Hematopoietic multipotent progenitor cell (in vitro differentiated cells): ENCODE measurements at regions not wholly inside any gene's neighbourhood (a gene's known extent, or its start where the extent isn't known, plus 50 kb on each side); places are given as distances from the start of the nearest gene placed in this dataset.

Experiments
- DNase-seq, 3 donors: peaks; one replicate each; pipeline ENCODE4 v3.0.0-alpha.2; 2011 to 2015; ENCODE audit warnings: low read depth in 2 of 3, low spot score in 2 of 3

DNA sequence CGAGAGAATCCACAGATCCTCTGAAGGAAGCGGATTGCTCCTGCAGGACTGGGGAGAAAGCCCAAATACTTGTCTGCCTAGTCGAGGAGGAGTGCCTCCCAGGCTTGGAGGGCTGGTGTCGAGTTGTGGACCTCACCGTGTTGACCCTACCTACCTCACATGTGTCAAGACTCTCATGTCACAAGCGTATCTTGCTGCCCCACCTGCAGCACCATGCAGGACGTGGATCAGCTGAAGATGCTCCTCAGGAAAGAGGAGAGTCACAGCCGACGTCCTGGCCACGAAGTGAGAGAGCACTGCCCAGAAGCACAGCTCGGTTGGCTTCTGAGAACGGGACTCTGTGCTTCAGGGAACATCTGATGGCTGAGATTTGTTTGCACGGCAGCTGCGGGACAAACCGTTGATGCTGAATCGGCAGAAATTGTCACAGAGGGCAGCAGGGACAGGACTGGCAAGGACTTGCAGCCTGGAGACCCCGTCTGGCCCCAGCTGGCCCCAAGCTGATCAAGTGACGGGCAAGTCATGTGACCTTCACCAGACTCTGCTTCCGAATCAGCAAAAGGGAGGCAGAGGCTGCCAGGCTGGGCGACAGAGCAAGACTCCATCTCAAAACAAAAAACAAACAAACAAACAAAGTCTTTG lies 119.1 kb upstream of the ITGA1 start:
- DNase-seq, result no peak

DNA sequence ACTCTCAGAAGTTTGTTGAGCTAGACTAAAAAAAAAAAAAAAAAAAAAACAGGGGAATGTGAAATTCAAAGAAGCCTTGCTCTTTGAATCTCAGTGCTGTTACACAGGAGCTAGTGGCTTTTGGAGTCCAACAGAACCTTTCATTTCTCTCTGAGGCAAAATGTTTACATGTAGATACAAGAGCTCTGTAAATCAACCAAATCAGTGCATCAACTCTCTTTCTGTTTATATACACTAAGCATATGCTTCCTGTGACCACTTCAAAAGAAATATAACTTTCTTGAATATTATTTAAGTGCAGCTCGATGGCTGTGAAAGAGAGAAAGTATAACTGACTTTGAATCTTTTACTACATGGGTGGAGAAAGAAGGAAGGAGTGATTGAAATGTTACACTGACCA lies 115.3 kb upstream of the ITGA1 start:
- DNase-seq, result no peak

DNA sequence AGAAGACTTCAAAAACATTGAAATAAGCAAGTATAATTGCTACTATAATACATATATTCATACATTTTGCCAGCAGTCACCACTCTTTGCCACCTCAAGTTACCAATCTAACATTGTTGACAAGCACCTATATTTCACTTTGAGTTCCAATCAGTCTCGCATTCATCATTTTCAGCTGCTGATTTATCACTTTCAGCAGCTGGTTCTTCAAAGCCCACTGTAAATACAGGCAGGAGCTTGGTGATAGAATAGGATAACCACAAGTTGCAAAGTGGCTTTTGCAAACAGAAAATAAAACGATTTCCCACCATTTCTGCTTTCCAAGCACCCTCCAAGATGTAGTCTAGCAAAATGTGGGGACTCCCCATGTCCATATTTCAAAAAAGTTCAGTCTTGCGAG lies 114.2 kb upstream of the ITGA1 start:
- no peak for DNase-seq

DNA sequence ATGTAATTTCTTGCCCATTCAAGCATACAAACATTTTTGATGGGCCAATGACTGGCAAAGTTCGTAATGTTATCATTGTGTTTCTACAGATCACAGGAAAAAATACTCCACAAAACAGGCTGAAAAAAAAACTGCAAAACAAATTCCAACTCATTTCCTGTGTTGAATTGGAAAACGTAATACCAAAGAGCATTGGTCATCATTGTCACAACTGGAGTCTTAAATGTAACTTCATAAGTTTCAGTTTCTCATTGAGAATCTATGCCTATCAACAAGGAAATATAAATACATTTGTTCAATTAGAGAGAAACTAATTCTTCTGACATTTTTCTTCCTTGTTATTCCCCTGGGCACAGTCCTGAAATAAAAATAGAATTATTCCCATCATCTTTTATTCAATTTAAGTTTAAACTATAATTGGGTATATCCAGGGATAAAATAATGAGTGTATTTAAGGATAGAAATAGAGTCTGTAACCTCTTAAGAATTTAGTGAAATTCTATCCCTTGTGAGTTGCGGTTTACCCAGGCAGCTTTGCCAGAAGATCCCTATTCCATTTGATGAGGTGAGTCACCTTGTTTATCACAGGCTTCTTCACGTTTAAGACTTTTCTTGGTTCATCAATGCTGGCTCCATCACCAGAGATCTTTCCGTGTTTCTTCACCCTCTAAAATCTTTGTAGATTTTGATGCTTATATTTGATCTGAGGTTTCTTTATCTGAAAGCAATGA lies 112.7 kb upstream of the ITGA1 start:
- DNase-seq, result no peak

DNA sequence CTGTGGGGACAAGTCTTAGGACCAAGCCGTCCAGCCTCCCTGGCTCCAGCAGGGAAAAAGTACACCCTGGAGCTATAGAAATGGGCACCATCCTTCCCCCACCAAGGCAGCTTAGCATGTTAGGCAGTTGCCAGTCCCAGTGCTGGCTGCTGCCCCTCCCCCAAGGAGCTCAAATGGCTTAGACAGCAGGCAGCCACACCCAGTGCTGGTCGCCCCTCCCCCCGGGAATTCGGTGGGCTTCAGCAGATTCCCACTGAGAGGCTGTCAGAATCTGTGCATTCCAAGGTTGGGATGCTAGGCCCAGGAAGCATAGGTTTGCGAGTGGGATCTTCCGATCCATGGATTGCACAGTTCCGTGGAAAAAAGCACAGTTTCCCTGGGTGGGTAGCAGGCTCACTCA lies 105.2 kb upstream of the ITGA1 start:
- no peak for DNase-seq

DNA sequence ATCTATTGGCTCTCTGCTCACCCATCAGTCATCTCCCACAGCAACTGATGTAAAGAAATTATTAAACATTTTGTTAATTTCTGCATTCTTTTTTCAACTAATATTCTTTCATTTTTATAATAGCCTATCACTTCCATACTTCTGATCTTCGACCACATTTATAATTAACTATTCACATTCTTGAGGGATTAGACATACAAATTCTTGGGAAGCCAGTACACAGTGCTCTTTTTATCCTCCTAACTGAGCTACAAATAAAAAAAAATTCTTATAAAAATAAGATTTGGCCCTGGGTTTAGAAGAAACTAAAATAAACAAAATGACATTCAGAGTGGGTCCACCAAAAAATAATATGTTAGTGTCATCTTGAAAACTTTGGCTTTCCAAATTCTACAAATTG lies 103.7 kb upstream of the ITGA1 start:
- no peak for DNase-seq

DNA sequence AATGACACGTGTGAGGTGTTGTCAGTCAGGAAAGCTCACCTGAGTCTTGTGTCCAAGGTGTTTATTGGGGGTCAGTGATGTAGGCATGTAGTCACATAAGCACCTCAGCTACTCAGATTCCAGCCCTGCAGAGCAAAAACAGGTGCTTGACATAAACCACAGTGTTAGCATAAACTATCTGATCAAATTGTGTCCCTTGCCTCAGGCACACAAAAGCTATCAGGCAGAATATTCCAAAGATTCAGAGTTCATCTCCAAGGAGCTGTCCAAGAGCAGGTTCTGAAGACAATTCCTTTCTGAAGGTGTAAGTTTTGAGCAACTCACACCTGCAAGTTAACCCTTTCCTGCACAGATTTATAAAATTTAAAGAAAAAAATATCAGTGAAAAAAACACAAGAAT lies 102.2 kb upstream of the ITGA1 start:
- no peak for DNase-seq

DNA sequence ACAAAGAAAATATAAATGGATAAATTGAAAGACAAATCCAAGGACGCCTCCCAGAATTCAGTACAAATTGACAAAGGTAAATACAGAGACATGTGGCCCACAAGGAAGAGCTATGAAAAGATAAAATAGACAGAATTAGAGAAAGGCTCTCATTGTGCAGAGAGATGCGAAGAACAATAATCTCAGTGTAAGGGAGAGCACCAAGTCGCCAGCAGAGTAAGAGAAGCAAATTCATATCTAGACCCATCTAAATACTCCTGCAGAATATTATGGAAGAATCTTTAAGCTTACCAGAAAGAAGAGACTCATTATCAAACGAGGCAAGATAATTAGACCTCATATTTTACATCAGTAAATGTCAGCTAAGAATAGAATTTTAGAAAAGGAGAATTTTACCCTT lies 101.7 kb upstream of the ITGA1 start:
- DNase-seq, result no peak

DNA sequence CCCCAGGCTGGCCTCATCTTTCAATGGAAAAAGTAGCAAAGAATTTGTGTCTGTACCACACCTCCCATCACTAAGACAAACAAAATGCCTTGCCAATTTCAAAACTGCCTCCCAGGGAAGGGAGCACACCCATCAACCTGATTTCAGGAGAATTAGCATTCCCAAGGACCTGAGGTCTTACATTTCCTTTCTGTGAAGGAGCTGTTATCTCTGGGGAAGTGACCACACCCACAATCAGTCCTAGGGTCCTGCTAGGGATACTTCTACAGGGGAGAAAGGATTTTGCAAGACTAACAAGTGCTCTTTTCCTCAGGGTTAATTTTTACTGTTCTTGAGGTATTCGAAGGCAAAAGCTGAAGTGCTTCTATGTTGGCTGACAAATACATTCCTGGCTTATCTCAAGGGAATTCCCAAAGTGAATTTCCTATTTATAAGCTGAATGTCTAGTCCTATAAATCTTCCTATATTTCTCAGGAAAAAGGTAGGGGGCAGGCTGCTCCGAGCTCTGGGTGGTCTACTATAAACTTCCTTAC lies 97.4 kb upstream of the ITGA1 start:
- DNase-seq, result no peak

DNA sequence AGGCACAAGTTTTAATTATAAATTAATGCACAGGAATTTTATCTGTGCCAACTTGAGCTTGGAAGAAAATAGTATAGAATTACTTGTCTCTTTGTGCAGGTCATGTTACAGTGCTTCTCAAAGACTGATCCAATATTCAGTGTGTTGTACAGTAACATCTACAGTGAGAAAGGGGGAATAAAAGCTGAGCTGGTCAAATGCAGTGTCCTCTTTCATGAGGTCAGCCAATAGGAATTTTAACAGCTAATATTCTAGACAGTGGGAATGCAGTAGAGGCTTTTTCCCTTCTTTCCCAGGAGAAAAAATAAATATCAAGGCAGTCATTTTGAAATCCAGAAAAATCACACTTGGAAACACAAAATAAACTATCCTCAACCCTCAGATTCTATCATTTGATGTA lies 95.7 kb upstream of the ITGA1 start:
- DNase-seq, result no peak

DNA sequence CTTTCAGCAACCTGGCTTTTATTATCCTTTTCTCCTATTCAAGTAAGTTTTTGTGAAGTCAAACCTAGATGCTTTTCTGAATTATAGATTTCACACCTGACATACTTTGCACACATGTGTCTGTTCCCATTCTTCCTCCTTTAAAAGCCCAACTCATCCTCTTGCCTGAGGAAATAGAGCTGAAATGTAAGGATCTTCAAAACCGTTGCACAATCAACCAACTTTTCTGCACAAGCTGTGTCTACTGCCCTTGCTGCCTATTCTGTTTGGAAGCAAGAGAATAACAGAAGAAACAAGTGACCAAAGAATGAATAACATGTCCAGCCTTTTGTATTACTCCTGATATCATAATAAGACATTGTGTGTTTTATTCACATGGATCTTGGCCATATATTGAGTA lies 95.1 kb upstream of the ITGA1 start:
- no peak for DNase-seq

DNA sequence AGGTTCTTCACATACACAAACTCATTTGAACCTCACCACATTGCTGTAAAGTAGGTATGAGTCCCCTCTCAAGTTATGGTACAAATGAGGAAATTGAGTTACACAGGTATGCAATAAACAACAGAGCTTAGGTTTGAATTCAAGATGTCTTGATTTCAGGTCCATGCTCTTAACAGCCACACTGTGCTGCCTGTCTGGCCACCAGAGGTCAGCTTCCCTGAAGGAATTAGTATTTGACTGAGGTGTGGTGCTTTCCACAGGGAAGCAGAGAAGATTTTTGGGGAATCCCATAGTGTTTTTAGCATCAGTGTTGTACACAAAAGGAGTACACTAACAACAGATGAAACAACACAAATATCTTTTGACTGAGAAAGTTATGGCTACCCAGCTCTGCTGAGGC lies 94.4 kb upstream of the ITGA1 start:
- peak in 1 of 3 donors; percentile 29 for DNase-seq

DNA sequence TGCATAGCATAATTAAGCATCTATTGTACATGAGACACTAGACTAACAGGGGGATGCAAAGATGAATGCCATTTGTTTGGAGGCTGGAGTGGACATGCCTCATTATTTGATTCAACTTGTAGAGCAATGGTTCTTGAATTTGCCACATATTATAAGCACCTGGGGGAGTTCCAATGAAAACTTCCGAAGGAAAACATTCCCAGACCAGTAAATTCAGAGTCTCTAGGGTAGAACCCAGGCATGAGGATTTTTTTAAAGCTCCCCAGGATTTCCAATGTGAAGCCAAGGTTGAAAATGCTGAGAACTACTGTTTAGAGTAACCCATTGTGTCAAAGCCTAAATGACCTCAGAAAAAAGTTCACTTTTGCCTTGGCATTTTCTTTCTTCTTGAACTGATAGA lies 93.9 kb upstream of the ITGA1 start:
- no peak for DNase-seq

DNA sequence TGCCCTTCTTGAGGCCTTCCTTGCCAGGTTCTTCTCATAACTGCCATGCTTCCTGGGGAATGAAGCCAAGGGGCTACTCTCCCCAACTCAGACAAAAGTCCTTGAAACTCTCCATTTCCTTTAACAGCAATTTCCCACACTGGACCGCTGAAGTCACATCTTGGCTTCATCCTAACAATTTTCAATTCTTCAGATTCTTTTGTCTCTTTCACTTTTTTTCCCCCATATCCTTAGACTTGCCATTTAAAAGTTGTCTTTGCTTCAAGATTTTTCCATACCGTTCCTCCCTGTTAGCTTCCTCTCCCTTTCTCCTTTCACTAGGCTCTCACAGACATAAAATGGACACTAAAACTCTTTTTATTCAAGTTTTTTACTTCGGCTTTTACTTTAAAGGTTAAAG lies 93.1 kb upstream of the ITGA1 start:
- DNase-seq, result no peak

DNA sequence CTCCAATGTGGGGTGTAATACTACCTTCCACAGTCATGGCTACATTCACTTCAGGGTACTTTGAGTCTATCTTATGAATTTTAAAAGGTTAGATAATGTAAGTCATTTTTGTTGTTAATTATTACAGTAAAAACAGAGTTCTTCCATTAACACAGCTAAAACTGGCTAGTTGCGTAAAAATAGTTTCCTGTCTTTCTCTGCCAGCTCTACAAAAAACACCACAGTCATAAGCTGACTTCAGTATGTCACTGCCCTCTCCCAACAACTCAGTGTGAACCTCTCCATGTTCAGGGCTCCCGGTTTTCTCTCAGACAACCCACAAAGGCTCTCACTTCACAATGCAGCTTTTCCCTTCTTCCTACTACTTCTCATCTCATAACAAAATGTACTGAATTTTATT lies 84.8 kb upstream of the ITGA1 start:
- DNase-seq, result peak in 1 of 3 donors; percentile 23

DNA sequence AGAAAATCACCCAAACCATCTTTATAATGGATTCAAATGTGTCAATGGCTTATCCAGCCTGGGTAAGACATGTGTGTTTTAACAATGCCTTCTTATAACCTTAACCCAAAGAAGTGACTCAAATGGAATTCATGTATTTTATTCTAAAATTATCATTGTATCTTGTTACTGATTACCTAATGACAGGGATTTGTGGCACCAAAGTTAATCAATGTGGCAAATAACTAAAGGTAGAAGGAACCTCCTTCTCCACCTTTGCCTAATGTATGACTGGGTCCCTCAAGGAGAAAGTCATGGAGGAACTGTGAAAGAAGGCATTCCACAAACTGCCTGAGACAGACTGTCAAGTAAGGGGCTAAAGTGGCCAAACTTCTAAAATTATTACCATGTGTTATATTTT lies 84.4 kb upstream of the ITGA1 start:
- no peak for DNase-seq

DNA sequence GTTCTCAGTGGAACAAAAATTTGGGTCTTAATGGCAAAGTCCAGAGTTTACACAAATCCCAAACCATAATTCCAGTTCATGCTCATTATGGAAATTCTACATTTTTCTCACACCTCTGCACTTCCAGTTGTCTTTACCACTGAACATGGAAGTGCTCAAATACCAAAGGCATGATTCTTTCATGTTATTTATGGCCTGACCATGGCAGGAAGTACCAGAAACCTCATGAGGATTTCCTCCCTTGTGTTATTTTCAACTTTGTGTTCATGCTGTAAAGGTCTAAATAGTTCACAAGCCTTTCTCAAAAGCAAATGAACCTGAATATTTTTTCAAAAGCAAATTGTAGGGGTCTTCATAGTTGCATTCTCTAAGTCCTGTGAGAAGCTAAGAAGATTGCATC lies 82.0 kb upstream of the ITGA1 start:
- peak in 2 of 3 donors; percentile 12 to 56 for DNase-seq

DNA sequence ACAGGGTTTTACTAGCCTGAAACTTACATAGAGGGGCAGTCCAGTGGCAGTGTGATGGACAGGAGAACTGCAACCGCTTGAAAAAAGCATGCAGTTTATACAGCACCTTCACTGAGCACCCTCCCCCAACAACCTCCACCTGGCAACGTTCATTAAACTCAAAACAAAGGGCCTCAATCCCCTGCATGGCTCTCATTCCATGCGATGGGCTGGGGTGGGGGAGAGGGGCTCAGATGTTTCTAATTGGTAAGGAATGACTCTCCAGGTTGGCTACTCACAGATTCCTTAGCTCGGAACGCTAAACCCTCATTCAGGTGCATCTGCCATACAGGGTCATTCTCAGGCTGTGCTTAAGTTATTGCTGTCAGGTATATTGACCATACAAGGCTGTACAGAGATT lies 80.9 kb upstream of the ITGA1 start:
- DNase-seq, result no peak

DNA sequence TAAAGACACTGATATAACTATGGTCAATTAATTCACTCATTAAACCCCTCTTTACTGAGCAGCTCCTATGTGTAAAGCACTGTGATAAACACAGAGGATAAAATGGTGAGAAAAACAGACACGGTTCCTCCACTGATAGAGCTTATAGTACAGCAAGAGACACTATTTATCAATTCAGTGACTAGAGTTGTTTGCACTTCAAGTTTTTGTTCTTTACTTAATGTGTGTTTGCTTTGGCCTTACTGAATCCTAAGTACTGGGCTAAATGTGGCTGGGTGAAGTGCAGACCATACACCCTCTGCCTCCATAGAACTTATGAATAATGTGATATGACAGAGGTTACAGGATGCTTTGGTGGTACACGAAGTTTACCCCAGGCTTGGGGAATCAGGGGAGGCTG lies 80.1 kb upstream of the ITGA1 start:
- DNase-seq, result no peak

DNA sequence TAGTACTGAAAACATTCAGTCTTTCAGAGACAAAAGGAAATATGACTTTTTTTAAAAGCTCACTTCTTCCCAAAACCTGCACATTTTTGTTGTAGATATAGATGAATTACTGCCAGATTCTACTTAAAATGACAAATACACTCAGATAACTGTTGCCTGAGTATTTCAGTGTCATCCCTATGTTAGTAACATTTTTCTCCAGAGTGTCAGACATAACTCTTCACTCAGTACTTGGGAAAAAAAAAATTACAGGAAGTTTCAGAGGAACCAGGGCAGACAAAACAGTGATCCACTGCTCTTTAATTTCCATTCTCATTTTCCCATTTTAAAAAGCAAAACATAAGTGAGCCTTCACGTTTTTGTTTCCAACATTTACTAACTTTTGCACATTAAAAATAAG lies 79.3 kb upstream of the ITGA1 start:
- DNase-seq, result no peak

DNA sequence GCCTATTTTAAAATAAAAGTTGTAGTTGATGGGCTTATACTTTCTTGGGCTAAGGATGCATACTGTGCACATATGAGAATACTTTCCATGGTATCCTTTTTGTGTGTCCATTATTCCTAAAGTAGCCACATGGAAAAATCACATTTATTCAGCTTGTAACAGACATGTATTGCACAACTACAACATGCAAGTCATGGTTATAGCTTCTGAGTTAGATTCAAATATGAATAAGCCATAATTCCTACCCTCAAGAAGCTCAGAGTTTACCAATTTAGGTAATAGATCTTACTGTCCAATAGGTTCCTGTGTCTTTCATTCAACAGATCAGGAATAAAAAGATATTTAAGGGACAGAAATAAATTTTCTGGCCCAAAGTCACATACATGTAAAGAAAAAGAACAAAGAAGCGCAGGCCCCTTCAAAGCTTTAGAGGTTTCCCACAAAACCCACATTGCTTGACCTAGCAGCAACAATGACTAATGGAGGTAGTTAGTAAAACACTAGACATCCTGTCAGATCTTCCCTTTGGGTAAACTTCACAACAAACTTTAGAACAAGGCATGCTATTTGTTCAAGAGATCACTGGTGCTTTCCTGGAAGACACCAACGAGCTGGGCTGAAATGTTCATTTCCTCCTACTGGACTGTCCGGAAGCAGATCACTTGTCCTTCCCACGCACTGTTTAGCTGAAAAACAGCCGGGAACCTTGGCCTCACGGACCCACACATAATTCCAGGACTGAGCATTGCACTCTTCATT lies 78.4 kb upstream of the ITGA1 start:
- peak in 2 of 3 donors; percentile 50 to 58 for DNase-seq
